GM23248 (cell line): ENCODE measurements at regions not wholly inside any gene's neighbourhood (a gene's known extent, or its start where the extent isn't known, plus 50 kb on each side); places are given as distances from the start of the nearest gene placed in this dataset.

Experiments
- DNase-seq: peaks from one replicate; pipeline ENCODE4 v3.0.0-alpha.2; 2015
- H2AFZ ChIP-seq: fragments of 200-600 bp; sonication (generic); 2 replicates; pipeline ENCODE4 v1.6.1; 2016; ENCODE audit warnings: antibody characterized with exemption
- H3F3A ChIP-seq: fragments of 200-600 bp; sonication (generic); 2 replicates; pipeline ENCODE4 v1.6.1; 2016; ENCODE audit warnings: mild to moderate bottlenecking, antibody characterized with exemption, mixed run types; ENCODE audit not compliant: insufficient read depth
- H3K27ac ChIP-seq: fragments of 200-600 bp; sonication (generic); 2 replicates; pipeline ENCODE4 v1.5.1; 2016; ENCODE audit warnings: mild to moderate bottlenecking
- H3K27me3 ChIP-seq: fragments of 200-600 bp; sonication (generic); replicated peaks from 2 replicates; pipeline ENCODE4 v1.6.1; 2016; ENCODE audit warnings: mild to moderate bottlenecking; ENCODE audit not compliant: insufficient read depth
- H3K36me3 ChIP-seq: fragments of 200-600 bp; sonication (generic); 2 replicates; pipeline ENCODE4 v1.6.1; 2016; ENCODE audit warnings: low read depth, mild to moderate bottlenecking
- H3K4me1 ChIP-seq: fragments of 200-600 bp; sonication (generic); 2 replicates; pipeline ENCODE4 v1.6.1; 2016; ENCODE audit warnings: mild to moderate bottlenecking; ENCODE audit not compliant: insufficient read depth
- H3K4me2 ChIP-seq: fragments of 200-600 bp; sonication (generic); one replicate; pipeline ENCODE4 v1.6.1; 2016; ENCODE audit warnings: mild to moderate bottlenecking; ENCODE audit not compliant: unreplicated experiment
- H3K4me3 ChIP-seq: fragments of 200-600 bp; sonication (generic); 2 replicates; pipeline ENCODE4 v1.5.1; 2016; ENCODE audit warnings: mild to moderate bottlenecking
- H3K79me2 ChIP-seq: fragments of 200-600 bp; sonication (generic); 2 replicates; pipeline ENCODE4 v1.6.1; 2016; ENCODE audit warnings: mild to moderate bottlenecking; ENCODE audit not compliant: insufficient read depth
- H3K9ac ChIP-seq: fragments of 200-600 bp; sonication (generic); 2 replicates; pipeline ENCODE4 v1.6.1; 2016; ENCODE audit warnings: mild to moderate bottlenecking
- H3K9me2 ChIP-seq: fragments of 200-600 bp; sonication (generic); 2 replicates; pipeline ENCODE4 v1.6.1; 2016; ENCODE audit warnings: mixed run types, mild to moderate bottlenecking, moderate library complexity; ENCODE audit not compliant: insufficient read depth
- H3K9me3 ChIP-seq: fragments of 200-600 bp; sonication (generic); one replicate; pipeline ENCODE4 v1.6.1; 2017; ENCODE audit warnings: low read depth
- H4K20me1 ChIP-seq: fragments of 200-600 bp; sonication (generic); 2 replicates; pipeline ENCODE4 v1.6.0; 2016; ENCODE audit not compliant: insufficient read depth
- EZH2 ChIP-seq: fragments of 200-600 bp; sonication (generic); IDR thresholded peaks from 2 replicates; pipeline ENCODE4 v1.6.1; 2018; ENCODE audit warnings: antibody characterized with exemption, mild to moderate bottlenecking; ENCODE audit not compliant: insufficient read depth, poor library complexity, severe bottlenecking
- EZH2phosphoT487 ChIP-seq: fragments of 200-600 bp; sonication (generic); IDR thresholded peaks from 2 replicates; pipeline ENCODE4 v1.6.1; 2018; ENCODE audit warnings: antibody characterized with exemption, moderate library complexity, mild to moderate bottlenecking, low read depth; ENCODE audit not compliant: insufficient read depth
- WGBS, 2 experiments: methylation state at CpG; one replicate each; pipeline ENCODE4 v1.1.6; 2015 to 2017; ENCODE audit warnings: low lambda C conversion rate in 2 of 2, low coverage in 1 of 2; ENCODE audit errors: missing lambda C conversion rate in 2 of 2; 5-methylcytosine and 5-hydroxymethylcytosine counted together
- in situ Hi-C: fragments of 300-500 bp; cut with MboI; formaldehyde crosslinking; loops from 2 replicates; pipeline ENCODE4 v1.15.0; 2020

GRCh38 chr7:17646253-17646956 lies 293.9 kb downstream of the SNX13 start:
- no peak for TF ChIP-seq EZH2phosphoT487
- TF ChIP-seq EZH2, result no peak
- DNase-seq, result peak; percentile 67
- in situ Hi-C loops, result loop anchor here (10.0 kb wide), 1 partner anchor 342 kb away; no protein-coding TSS in a partner anchor
- H3K9me3 ChIP-seq, result no peaks in the 10 kb centered on the region
- H3K9me2 ChIP-seq, result no peaks in the 10 kb centered on the region
- H3K27me3 ChIP-seq, result no peaks in the 10 kb centered on the region
- H3K4me1 ChIP-seq, result peaks cover 13% of the 10 kb centered on the region
- peaks cover 15% of the 10 kb centered on the region for H3F3A ChIP-seq
- H3K4me2 ChIP-seq, result no peak overlapping the region
- H3K79me2 ChIP-seq, result no peaks in the 10 kb centered on the region
- H3K4me3 ChIP-seq, result no peak overlapping the region
- H2AFZ ChIP-seq, result no peak overlapping the region
- H4K20me1 ChIP-seq, result no peaks in the 10 kb centered on the region
- no peaks in the 10 kb centered on the region for H3K36me3 ChIP-seq
- H3K27ac ChIP-seq, result no peak overlapping the region
- 26% methylated on average over 3 of the region's 3 CpGs for WGBS, 2 experiments
- H3K9ac ChIP-seq, result no peak overlapping the region

DNA sequence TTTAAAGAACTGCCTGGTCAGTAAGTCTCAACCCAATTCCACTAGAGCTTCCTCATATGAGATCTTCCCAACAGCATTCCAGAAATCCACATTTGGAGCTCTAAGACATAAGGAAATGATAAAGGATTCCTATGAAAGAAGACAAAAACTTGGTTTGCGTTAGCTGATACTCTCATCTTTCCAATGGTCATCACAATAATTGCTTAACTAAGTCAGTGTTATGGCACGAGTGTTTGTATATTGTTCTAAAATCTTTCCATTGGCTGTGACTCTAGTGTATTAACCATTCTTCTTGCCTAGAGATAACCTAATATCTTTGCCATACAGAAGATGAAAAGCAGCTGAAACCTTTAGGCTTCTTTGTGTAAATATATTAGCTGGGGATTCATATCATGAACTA lies 289.0 kb downstream of the SNX13 start:
- H3K27ac ChIP-seq, result peak overlapping the region; percentile 91
- peaks cover 44% of the 10 kb centered on the region for H3F3A ChIP-seq
- H4K20me1 ChIP-seq, result no peaks in the 10 kb centered on the region
- no peaks in the 10 kb centered on the region for H3K27me3 ChIP-seq
- WGBS, 2 experiments, result 5 to 7% methylated on average over 2 of the region's 2 CpGs
- in situ Hi-C loops, result loop anchor here (25.0 kb wide), 1 partner anchor 664 kb away; no protein-coding TSS in a partner anchor
- H2AFZ ChIP-seq, result peak overlapping the region; percentile 41
- peaks cover 34% of the 10 kb centered on the region for H3K4me1 ChIP-seq
- TF ChIP-seq EZH2 (no peak), EZH2phosphoT487 (no peak)
- no peaks in the 10 kb centered on the region for H3K9me2 ChIP-seq
- no peaks in the 10 kb centered on the region for H3K79me2 ChIP-seq
- peak overlapping the region; percentile 45 for H3K4me2 ChIP-seq
- no peaks in the 10 kb centered on the region for H3K9me3 ChIP-seq
- H3K4me3 ChIP-seq, result 0 out of 2 replicates have a peak overlapping the region, but pooled peaks have one; percentile 2
- H3K9ac ChIP-seq, result peak overlapping the region; percentile 16; the same call in 1 of the 2 replicates
- no peaks in the 10 kb centered on the region for H3K36me3 ChIP-seq
- peak; percentile 44 for DNase-seq

DNA sequence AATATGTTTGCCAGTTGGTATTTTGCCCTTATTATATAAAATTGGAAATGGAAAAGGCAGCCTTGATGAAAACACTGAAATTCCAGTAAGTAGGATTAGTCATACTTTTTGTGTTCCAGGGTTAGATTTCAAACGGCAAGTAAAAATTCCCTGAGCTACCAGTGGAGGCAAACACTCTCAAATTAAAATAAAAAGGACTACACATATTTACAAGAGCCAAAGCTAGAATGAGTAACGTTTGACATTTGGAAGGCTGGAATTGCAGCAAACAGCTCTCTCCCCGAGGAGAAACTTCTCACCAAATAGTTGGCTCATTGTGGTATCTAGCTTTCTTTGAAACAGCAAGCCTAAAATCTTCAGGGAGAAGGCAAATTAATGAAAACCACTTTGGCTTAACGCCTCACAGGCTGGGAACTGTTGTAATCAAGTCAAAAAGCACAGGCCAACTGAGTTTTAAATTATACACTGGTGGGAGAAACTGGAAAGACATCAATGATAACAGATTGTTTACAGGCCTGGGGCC lies 288.4 kb downstream of the SNX13 start:
- Histone ChIP-seq H3K36me3 (no peaks in the 10 kb centered on the region), H3K4me2 (peak overlapping the region; percentile 45), H4K20me1 (no peaks in the 10 kb centered on the region), H3K9me2 (no peaks in the 10 kb centered on the region), H3K79me2 (no peaks in the 10 kb centered on the region), H3F3A (peaks cover 44% of the 10 kb centered on the region), H3K4me1 (peaks cover 32% of the 10 kb centered on the region), H3K9me3 (no peaks in the 10 kb centered on the region), H3K27ac (peak overlapping the region; percentile 91), H2AFZ (peak overlapping the region; percentile 64), H3K27me3 (no peaks in the 10 kb centered on the region), H3K9ac (peak overlapping the region; percentile 61), H3K4me3 (0 out of 2 replicates have a peak overlapping the region, but pooled peaks have one; percentile 2)
- DNase-seq, result peak; percentile 93
- WGBS, 2 experiments, result 2 to 6% methylated on average over 4 of the region's 4 CpGs
- TF ChIP-seq EZH2 (no peak), EZH2phosphoT487 (no peak)
- in situ Hi-C loops, result loop anchor here (25.0 kb wide), 1 partner anchor 665 kb away; no protein-coding TSS in a partner anchor

DNA sequence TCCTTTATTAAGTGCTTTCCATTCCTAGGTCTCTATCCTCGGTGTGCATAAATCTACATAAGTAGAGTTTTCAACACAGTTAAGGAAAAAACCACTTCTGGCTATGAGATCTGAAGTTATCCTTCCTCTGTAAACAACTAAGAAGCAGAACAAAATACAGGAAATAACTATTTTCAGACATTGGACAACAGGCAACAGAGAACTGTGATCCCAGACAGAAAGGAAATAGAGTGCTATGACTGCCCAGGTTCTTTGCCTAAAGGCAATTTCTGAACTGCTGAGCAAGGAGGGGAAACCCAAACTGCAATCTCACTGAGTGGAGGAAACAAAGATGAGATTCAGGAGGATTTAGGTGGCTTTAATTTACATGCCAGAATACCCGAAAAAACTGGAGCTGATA lies 285.4 kb downstream of the SNX13 start:
- Histone ChIP-seq H3K9me3 (no peaks in the 10 kb centered on the region), H3K9ac (no peak overlapping the region), H3F3A (peaks cover 49% of the 10 kb centered on the region), H3K9me2 (no peaks in the 10 kb centered on the region), H2AFZ (peak overlapping the region; percentile 55), H3K4me2 (no peak overlapping the region), H3K4me3 (no peak overlapping the region), H3K27me3 (no peaks in the 10 kb centered on the region), H3K79me2 (no peaks in the 10 kb centered on the region), H4K20me1 (no peaks in the 10 kb centered on the region), H3K36me3 (no peaks in the 10 kb centered on the region), H3K27ac (no peak overlapping the region), H3K4me1 (peaks cover 35% of the 10 kb centered on the region)
- in situ Hi-C loops, result loop anchor here (25.0 kb wide), 1 partner anchor 668 kb away; no protein-coding TSS in a partner anchor
- WGBS, 2 experiments, result 21 to 26% methylated on average over 2 of the region's 2 CpGs
- DNase-seq, result peak; percentile 27
- TF ChIP-seq EZH2 (no peak), EZH2phosphoT487 (no peak)
